ENCODE measurements at regions not wholly inside any gene's neighbourhood (a gene's known extent, or its start where the extent isn't known, plus 50 kb on each side); places are given as distances from the start of the nearest gene placed in this dataset.

DNA sequence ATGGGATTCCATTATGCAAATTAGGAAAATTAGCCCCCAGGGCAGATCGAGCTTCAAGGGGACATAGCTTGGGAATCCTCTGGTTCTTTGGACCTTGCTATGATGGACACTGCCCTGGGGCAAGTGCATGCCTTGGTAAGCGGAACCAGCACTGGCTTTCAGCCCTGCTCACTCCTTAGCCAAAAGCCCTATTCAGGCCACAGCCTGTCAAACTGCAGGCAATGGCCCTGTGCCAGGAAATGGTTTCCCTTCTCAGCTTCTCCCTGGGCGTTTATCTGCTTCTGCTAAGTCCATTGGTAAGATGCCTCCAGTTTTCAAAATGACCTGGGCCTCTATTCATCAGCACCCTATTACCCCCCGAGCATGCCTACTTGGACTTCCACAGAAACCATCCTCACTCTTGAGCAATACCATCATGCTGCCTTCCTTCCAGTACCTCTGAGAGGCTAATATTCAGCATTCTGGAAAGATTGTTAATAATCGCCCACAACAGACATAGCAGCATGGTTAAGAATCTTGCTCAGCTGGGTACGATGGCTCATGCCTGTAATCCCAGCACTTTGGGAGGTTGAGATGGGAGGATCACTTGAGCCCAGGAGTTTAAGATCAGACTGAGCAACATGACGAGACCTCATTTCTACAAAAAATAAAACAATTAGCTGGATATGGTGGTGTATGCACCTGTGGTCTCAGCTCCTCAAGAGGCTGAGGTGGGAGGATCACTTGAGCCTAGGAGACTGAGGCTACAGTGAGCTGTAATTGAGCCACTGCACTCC, 918.6 kb upstream of the AUTS2 start:
- no peak for TF ChIP-seq POLR2A (IDR thresholded peaks at IDR 0.05; ENCODE audit: low read depth)
- TF ChIP-seq, protein P1, sequence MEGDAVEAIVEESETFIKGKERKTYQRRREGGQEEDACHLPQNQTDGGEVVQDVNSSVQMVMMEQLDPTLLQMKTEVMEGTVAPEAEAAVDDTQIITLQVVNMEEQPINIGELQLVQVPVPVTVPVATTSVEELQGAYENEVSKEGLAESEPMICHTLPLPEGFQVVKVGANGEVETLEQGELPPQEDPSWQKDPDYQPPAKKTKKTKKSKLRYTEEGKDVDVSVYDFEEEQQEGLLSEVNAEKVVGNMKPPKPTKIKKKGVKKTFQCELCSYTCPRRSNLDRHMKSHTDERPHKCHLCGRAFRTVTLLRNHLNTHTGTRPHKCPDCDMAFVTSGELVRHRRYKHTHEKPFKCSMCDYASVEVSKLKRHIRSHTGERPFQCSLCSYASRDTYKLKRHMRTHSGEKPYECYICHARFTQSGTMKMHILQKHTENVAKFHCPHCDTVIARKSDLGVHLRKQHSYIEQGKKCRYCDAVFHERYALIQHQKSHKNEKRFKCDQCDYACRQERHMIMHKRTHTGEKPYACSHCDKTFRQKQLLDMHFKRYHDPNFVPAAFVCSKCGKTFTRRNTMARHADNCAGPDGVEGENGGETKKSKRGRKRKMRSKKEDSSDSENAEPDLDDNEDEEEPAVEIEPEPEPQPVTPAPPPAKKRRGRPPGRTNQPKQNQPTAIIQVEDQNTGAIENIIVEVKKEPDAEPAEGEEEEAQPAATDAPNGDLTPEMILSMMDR (IDR thresholded peaks at IDR 0.05) = no peak
- H3K9me3 ChIP-seq = peaks cover 0 to 4% (median 0%) of the 10 kb centered on the region in 4 donors
- intact Hi-C loops (cut with DNase I) = no loop called here
- H3K4me3 ChIP-seq = no peak overlapping the region
- no peak for DNase-seq (ENCODE audit: extremely low spot score)
- H3K27ac ChIP-seq (replicated peaks in 1 of 4) = no peak overlapping the region
- H3K36me3 ChIP-seq = no peaks in the 10 kb centered on the region
- H3K27me3 ChIP-seq = no peaks in the 10 kb centered on the region
- WGBS = 84% methylated on average over 7 of the region's 7 CpGs
- no peaks in the 10 kb centered on the region for H3K4me1 ChIP-seq

DNA sequence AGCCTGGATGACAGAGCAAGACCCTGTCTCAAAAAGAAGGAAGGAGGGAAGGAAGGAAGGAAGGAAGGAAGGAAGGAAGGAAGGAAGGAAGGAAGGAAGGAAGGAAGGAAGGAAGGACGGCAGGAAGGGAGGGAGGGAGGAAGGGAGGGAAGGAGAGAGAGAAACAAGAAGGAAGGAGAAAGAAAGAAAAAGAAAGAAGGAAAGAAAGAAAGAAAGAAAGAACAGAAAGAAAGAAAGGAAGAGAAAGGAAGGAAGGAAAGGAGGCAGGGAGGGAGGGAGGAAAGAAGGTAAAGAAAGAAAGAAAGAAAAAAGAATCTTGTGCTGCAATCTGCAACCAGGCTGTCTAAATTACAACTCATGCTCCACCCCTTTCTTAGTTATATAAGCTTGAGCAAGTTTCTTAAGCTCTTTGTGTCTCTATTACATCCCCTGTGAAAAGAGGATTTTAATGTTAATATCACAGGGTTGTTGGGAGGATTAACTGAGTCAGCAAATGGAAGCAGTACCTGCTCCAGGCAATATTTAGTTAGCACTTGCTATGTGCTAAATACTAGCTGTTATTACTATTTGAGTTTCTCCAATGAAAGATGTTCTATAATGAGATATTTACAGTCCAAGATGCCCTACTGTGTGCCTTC, 917.9 kb upstream of the AUTS2 start:
- intact Hi-C loops (cut with DNase I) = no loop called here
- H3K9me3 ChIP-seq = peaks cover 0 to 4% (median 0%) of the 10 kb centered on the region in 4 donors
- TF ChIP-seq, protein P1 (IDR thresholded peaks at IDR 0.05) = no peak
- no peak for TF ChIP-seq EP300 (IDR thresholded peaks at IDR 0.05)
- TF ChIP-seq POLR2A (IDR thresholded peaks at IDR 0.05; ENCODE audit: low read depth) = no peak
- TF ChIP-seq POLR2AphosphoS5 (IDR thresholded peaks at IDR 0.05) = no peak
- H3K4me1 ChIP-seq = no peaks in the 10 kb centered on the region
- no peaks in the 10 kb centered on the region for H3K36me3 ChIP-seq
- DNase-seq (ENCODE audit: extremely low spot score) = no peak
- no peak overlapping the region for H3K27ac ChIP-seq (replicated peaks in 1 of 4)
- 89% methylated on average over 1 of the region's 1 CpG for WGBS
- H3K4me3 ChIP-seq = no peak overlapping the region
- H3K27me3 ChIP-seq = no peaks in the 10 kb centered on the region

DNA sequence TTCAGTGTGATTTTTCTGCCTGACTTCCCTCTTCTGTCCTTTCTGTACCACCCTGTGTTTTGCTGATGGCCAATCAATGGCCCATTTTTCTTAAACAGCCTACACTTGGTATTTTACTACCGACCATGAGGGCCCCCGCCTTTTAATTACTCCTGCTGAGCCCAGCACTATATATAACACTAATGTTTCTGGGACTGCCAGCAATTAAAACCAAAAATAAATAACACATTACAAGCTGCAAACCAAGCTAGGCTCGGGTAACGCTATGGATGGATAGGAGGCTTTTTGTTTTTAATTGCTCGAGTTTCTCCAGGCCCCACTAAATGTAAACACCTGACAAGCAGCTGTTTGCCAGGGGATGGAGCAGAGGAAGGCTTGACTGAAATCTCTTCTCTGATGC, 915.4 kb upstream of the AUTS2 start:
- no peaks in the 10 kb centered on the region for H3K4me1 ChIP-seq
- intact Hi-C loops (cut with DNase I) = no loop called here
- TF ChIP-seq POLR2A (IDR thresholded peaks at IDR 0.05; ENCODE audit: low read depth) = no peak
- no peak for TF ChIP-seq POLR2AphosphoS5 (IDR thresholded peaks at IDR 0.05)
- TF ChIP-seq, protein P1 (IDR thresholded peaks at IDR 0.05) = no peak
- no peak for TF ChIP-seq EP300 (IDR thresholded peaks at IDR 0.05)
- no peaks in the 10 kb centered on the region for H3K36me3 ChIP-seq
- H3K27me3 ChIP-seq = no peaks in the 10 kb centered on the region
- 49% methylated on average over 5 of the region's 5 CpGs for WGBS
- H3K4me3 ChIP-seq = no peak overlapping the region
- DNase-seq (ENCODE audit: extremely low spot score) = no peak
- peaks cover 0 to 4% (median 0%) of the 10 kb centered on the region in 4 donors for H3K9me3 ChIP-seq
- H3K27ac ChIP-seq (replicated peaks in 1 of 4) = no peak overlapping the region

DNA sequence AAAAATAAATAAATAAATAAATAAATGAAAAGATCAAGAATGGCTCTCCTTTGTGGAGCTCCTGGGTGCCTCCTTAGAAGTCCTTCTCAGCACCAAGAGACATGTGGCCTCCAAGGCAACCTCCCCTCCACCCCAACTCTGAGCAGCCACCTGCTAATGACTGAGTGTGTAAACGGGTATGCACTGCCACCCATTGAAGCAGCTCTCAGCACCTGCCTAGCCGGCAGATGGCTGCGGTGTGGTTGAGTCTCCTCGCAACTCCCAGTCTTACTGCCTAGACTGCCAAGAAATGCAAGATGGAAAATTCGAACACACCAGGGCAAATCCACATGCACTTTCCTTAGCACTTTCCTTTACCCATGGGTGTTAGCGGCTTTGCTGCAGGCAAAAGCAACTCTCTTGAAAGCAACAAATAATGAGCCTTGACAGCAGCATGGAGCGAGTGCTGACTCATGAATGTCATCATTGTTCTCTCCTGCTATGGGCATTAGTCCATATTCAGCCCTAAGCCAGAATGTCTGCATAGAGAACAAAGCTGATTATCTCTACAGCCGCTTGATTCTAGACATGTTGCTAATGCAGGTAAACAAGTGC, 913.9 kb upstream of the AUTS2 start:
- no peaks in the 10 kb centered on the region for H3K27me3 ChIP-seq
- H3K9me3 ChIP-seq = peaks cover 0 to 4% (median 0%) of the 10 kb centered on the region in 4 donors
- no peaks in the 10 kb centered on the region for H3K36me3 ChIP-seq
- 78% methylated on average over 7 of the region's 8 CpGs for WGBS
- no peak overlapping the region for H3K27ac ChIP-seq (replicated peaks in 1 of 4)
- no peak overlapping the region for H3K4me3 ChIP-seq
- intact Hi-C loops (cut with DNase I) = no loop called here
- H3K4me1 ChIP-seq = no peaks in the 10 kb centered on the region
- DNase-seq (ENCODE audit: extremely low spot score) = no peak
- TF ChIP-seq, protein P1 (IDR thresholded peaks at IDR 0.05) = no peak
- TF ChIP-seq POLR2A (IDR thresholded peaks at IDR 0.05; ENCODE audit: low read depth) = no peak
- no peak for TF ChIP-seq POLR2AphosphoS5 (IDR thresholded peaks at IDR 0.05)
- TF ChIP-seq EP300 (IDR thresholded peaks at IDR 0.05) = no peak

All from esophagus muscularis mucosa (tissue), 4 donors.